ENCODE measurements at regions not wholly inside any gene's neighbourhood (a gene's known extent, or its start where the extent isn't known, plus 50 kb on each side); places are given as distances from the start of the nearest gene placed in this dataset.

DNA sequence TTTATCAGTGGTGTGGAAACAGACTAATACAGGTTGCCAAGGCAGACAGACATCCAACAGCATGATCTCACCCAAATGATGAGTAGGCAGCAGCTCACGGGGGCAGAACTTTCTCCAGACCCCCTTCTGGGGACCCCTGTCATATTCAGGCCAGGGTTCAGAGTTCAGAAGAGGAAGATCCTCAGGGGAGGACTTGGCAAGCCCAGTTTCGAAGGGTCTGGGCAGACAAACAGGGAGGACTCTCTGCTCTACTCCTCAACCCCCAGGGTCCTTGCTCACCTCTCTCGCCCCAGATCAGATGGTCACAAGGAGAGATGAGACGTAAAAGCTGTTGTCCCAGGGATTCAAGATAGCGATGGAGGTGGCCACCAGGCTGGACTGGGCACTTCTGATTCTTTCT lies 215.1 kb upstream of the MVB12B start:
- no peak for TF ChIP-seq BRCA1 (IDR thresholded peaks at IDR 0.05; ENCODE audit: low read depth, low read length)
- TF ChIP-seq CEBPB (IDR thresholded peaks at IDR 0.05; ENCODE audit: borderline replicate concordance in 1 of 2, low read depth in 2 of 2, low read length in 2 of 2), result no peak
- TF ChIP-seq STAT1 (conservative IDR thresholded peaks at IDR 0.05), result no peak

Data from GM12878 (cell line).